GF-D8 (cell line): ENCODE measurements at regions not wholly inside any gene's neighbourhood (a gene's known extent, or its start where the extent isn't known, plus 50 kb on each side); places are given as distances from the start of the nearest gene placed in this dataset.

Experiments used
- DNase-seq: peaks from one replicate; lab custom pipeline; 2025; lab: John Stamatoyannopoulos, UW

DNA sequence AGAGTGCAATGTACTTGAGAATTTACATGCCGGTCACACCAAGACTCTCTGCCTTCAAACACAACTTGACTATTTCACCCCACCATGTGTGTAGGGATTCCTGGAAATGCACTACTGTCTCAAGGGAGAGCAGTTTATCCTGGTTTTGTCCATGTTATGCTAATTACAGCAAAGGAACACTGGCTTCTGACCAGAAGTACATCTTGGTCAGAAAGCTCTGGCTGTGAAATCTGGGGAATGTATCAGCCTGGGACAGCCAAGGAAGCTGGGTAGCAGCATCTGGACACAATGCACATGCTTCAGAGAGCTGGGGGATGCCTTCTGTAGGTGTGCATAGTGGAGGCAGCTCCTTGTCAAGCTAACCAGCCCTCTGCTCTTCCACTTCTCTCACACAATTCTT lies 1432.6 kb upstream of the TENM3 start:
- DNase-seq = no peak

DNA sequence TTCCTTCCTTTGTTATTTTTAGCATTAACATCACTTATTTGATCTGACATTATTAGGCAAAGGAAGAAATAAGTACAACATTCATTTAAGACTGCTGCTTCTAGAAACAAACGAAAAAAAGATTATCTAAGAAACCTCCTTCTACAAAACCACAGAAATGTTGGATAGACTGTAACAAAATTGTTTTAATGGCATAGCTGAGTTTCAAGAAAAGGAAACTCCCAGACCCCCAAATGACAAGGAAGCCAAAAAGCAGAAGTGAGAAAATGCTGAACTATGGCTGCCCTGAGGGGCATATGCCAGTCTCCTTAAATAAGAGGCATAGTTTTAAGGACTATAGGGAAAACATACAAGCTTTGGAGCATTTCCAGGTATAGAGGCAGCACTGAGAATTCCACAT lies 1431.6 kb upstream of the TENM3 start:
- DNase-seq = no peak

DNA sequence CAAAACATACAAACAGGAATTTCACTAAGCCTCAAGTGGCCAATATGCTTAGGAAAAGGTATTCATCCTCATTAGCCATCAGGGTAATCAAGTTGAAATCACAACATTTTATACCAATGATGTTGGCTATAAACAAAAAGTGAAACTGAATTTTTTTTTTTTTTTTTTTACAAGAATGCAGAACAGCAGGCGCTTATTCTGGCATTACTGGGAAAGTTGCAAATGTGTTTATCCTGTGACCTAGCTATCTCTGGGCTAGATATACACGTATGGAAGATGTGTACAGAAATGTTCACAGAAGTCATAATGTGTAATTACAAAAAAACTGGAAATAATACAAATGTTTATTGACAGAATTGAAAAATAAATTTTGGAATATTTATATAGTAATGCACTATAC lies 1430.4 kb upstream of the TENM3 start:
- no peak for DNase-seq

DNA sequence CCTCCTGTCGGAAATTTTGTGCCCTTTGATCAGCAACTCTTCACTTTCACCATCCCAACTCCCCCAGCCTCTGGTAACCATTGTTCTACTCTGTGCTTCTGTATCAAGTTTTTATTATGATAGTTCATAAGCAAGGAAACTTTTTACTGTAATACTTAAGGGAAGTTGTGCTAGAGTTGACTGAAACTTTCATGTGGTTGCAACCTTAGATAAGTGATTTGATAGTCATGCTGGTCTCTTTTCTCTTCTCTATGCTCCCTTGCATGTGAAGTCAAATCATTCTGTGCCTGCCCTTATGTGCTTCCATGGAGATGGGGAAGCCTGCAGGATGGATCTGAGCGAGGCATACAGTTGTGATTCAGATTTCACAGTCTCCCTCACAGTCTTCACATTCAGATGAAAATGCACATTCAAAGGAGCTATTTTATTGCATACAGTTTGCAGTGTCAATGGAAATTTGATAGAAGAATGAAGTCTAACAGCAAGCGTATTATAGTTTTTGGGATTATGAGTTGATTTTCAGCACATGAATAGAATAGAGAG lies 1428.3 kb upstream of the TENM3 start:
- no peak for DNase-seq

DNA sequence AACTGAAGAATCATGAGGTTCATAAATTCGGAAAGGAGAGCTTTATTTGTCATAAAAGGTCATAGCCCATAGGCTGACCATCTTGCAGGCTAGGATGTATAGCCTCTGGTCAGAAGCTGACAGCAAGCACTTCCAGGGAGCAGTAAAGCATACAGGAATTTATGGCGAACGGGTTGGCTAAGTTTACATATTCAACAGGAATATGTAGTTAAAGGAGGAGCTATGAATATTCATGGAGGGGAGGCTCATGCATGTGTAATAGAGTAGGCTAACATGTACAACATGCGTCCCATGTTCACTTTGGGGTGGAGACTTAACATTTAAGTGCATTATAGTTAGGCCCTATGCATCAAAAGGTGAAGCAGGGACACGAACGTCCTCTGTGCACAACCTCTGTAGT lies 1425.7 kb upstream of the TENM3 start:
- no peak for DNase-seq

DNA sequence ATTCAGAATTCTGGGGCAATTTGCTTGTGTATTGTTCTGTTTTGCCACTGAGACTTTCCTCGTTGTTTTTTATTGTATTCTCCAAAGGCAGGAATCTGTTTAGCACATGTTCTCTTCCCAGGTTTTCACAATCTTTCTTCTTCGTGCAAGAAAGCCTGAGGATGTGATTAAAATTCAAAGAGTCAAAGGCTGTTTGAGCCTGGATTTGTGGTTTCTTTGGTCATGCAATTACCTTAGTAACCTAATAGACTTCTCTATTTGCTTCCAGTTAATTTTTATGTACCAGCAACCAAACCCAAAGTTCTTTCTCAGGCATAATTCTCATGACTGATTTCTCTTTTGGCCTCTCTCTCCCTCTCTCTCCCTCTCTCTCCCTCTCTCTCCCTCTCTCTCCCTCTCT lies 1420.1 kb upstream of the TENM3 start:
- DNase-seq = no peak

DNA sequence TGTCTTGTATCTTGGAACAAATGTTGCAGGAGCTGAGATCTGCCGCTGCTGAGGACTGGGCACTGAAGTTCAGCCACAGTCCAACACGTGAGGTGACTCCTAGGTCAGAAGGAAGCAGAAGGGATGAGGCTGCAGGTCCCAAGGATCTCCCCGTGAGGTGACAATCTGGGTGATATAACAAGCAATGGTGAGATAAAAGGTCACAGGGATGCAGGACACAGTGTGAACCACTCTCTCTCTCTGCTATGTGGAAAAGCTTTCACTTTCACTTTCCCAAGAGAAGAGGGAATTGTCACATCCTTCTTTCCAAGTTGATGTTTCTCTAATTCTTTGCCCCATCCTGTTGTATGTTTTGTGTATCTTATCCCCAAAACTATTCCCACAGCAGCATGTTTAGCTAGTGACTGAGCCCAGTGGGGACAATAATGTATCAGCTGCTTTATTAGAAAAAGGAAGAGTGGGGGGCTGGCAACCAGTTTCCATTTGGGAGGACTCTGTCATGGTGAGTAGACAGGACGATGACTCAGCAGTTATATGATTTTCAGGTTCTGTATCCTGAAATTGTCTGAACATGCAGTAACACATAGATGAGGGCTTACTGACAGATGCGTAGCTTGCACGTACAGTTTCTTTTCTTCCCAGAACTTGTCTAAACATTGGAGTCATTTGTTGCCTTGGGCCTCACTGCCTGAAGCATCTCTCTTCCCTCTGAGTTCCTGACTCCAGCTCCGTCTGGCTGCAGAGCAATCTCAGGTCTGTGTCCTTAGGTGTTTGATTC lies 1415.8 kb upstream of the TENM3 start:
- no peak for DNase-seq

DNA sequence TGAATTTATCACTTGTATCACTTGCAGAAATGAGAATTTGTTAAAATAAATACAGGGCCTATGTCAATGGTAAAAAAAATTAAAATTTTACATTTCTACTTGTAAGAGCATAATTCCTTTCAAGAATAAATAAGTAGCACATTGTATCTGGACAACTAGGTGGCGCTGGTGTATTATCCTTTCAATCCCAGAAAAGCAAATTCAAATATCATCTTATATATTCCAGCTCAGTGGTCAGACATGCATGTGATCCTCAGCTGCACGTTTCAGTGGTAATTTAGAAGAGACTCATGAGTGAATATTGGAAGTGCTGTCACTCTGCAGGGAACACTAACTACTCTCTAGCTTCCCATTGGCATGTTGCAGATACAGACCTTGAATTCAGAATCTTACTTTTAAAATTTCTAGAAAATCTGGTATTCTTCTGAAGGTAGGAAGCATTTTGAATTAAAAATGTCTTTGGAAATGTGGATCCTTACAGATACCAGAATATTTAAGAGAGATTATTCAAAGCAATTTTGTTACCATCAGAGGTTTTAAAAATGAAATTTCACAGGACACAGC lies 1414.7 kb upstream of the TENM3 start:
- peak; percentile 5 for DNase-seq

DNA sequence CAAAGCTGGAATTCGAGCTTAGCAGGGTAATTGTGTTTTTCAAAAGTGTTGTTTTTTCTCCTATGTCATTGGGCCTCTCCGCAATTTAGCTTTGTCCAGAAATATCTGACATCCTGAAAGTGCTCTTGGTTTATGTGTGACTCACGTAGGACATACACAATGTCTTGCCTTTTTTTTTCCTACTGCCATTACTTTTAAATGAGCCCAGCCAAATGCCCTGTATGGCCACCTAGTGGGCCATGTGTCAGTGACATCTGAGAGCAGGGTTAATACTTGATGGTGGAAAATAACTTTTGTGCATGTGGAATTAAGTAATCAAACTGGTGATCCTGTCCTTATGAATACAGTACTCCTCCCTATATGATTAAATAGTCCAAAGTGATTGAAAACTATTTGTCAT lies 1411.1 kb upstream of the TENM3 start:
- no peak for DNase-seq

DNA sequence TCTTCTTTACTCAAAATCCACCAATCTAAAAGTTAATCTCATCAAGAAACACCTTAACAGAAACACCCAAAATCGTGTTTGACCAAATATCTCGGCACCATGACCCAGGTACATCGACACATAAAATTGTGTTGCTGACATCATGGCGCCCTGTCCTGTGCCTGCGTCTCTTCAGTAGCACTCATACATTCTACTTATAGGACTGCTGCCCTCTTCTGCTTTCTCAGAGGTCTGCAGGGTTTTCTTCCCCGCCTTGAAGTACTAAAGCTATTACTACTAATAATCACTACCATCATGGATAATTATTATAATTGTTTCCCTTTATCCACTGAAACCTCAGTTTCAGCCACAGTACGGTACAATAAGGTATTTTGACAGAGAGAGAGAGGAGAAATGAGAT lies 1403.1 kb upstream of the TENM3 start:
- no peak for DNase-seq

DNA sequence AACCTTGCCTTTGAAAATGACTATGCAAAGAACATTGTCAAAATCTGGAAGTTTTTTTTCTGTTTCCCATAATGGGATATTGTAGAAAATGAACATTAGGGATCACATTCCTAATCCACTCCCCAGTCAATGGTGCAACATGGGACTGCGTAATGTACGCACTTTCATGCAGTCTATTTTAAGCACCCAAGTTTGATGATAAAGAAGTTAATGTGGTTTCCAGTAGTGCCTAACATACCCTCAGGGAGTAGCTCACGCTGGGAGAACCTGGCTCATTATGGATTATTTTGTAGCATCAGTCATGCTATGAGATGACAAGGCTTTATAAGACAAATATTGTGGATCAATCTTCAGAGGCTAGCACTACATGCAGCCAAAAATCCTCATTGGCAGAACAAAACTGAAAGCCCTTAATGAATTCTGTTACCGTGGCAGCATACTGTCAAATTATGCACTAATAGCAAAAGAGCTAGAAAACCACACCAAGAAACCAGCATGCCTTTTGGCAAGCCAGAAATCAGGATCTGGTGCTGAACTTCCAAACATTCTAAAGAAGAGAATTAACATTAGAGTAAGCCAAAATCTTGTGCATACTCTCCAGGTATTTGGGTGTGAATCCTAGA lies 1392.8 kb upstream of the TENM3 start:
- no peak for DNase-seq

DNA sequence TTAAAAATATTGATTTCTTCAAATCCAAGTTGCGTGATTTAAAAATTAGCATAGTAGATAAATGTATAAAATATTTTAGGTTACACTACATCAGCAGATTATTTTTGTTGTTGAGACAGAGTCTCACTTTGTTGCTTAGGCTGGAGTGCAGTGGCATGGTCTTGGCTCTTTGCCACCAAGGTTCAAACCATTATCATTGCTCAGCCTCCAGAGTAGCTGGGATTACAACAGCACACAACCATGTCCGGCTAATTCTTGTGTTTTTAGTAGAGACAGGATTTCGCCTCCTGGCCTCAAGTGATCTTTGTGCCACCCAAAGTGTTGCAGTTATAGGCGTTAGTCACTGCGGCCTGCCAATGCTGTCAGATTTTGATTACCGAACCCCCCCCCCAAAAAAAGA lies 1390.5 kb upstream of the TENM3 start:
- DNase-seq = no peak

DNA sequence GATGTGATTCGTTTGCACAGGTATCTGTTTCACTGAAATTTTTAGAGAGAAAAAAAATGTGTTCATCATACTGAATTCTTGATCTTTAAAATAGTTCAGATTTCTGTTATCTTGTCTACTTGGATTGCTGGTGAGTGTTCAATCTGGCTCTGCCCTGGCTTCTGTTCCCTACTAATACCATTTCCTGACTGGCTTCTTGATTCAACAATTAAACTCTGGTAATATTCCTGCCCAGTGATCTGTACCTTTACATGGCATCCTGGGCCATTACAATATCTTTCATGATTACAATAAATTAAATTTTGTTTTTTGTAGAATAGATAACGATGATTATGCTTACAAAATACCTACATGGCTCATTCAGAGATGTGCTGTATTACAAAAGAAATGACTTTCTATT lies 1388.0 kb upstream of the TENM3 start:
- no peak for DNase-seq

DNA sequence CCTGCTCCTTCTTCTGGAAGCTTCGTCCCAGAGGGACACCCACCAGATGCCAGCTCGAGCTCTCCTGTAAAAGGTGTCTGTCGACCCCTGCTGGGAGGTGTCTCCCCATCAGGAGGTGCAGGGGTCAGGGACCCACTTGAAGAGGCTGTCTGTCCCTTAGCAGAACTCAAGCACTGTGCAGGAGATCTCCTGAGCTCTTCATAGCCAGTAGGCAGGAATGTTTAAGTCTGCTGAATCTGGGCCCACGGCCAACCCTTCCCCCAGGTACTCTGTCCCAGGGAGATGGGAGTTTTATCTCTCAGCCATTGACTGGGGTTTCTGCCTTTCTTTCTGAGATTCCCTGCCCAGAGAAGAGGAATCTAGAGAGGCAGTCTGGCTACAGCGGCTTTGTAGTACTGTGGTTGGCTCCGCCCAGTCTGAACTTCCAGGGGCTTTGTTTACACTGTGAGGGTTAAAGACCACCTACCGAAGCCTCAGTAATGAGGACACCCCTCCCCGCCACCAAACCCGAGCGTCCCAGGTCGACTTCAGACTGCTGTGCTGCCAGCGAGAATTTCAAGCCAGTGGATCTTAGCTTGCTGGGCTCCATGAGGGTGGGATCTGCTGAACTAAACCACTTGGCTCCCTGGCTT lies 1383.0 kb upstream of the TENM3 start:
- DNase-seq = no peak

DNA sequence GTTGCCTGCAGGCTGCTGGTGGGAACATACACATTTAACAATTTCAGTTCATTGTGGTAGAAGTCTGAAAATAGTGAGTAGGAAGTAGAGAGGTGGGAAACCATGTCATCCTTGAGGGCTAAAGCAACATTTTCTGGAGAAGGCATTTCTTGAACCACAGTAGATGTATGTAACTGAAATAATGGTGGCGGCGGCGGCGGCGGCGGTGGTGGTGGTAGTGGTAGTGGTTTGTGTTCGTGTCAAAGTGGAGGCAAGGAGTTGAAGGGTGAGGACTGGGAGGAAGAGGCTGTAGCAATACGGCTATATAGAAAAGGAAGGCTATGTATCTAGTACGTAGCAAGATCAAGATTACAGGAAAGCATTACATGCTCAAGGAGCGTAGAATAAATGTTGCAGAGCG lies 1381.6 kb upstream of the TENM3 start:
- DNase-seq = no peak

DNA sequence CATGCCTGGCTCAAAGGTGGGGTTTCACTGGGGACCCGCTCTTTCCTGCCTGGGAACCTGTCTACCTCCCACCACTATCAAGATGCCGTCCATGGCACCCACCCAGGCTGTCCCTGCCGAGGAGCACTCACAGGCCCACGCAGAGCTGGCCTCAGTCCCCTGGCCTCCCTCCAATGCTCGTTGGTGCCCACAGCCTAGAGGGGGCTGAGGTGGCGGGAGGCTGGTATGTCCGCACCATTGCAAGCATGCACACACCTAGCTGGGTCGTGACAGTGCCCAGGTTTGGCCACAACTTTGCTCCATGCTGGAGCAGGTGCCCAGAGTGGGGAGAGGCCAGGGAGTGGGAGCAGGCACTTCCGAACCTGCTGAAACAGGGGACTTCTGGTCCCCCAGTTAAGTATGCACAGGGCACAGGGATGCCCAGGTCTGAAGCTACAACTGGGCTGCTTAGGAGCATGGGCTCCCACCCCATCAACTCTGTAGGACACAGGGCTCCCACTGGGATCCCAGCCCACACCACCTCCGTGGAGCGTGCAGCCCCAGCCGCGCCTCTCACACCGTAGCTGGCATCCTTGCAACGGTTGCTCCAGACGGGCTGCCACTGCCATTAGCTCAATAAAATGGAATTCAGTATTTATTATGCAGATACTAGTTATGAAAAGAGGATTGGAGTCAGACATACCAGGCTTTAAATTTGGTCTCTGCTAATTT lies 1376.1 kb upstream of the TENM3 start:
- DNase-seq = no peak

DNA sequence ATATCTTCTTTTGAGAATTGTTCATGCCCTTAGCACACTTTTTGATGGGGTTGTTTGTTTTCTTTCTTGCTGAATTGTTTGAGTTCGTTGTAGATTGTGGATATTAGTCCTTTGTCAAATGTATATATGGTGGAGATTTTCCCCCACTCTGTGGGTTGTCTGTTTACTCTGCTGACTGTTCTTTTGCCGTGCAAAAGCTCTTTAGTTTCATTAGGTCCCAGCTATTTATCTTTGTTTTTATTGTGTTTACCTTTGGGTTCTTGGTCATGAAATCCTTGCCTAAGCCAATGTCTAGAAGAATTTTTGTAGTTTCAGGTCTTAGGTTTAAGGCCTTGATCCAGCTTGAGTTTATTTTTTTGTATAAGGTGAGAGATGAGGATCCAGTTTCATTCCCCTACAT lies 1372.6 kb upstream of the TENM3 start:
- DNase-seq = no peak

DNA sequence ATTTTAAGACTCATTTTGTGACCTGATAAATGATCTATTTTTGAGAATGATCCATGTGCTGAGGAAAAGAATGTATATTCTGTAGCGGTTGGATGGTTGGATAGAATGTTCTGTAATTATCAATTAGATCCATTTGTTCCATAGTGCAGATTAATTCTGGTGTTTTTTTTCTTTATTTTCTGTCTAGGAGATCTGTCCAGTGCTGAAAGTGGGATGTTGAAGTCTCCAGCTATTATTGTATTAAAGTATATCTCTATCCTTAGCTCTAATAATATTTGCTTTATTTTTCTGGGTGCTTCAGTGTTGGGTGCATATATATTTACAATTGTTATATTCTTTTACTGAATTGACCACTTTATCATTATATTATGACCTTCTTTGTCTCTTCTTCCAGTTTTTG lies 1344.9 kb upstream of the TENM3 start:
- DNase-seq = no peak

DNA sequence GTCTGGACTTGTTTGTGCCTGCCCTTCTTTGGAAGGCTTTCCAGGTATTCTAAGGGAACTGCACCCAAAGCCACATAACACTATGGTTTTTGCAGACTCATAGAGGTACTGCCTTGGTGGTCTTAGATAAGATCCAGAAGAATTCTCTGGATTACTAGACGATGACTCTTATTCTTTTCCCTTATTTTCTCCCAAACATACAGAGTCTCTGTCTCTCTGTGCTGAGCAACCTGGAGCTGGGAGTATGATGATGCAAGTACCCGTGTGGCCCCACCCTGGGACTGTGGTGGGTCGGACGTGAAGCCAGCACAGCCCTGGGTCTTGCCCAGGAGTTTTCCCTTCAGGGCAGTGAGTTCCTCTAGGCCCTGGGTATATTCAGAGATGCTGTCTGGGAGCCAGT lies 1342.4 kb upstream of the TENM3 start:
- DNase-seq = no peak

DNA sequence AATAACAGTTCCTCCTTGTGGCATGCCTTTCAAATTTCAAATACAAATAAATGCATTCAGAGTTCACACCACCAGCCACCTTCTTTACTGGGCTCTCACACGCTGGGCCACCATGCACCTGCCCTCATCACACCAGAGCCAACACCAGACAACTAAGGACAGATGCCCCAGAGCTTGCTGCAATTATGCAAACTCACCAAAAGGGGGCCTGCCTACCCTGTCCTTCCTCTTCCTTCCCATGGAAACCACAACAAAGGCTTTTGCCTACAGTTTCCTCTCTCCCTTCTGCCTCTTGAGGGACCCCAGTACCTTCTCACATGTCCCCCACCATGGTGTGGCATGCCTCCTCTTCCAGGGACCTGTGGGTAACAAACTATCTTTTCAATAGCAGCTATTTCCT lies 1333.9 kb upstream of the TENM3 start:
- DNase-seq = no peak

DNA sequence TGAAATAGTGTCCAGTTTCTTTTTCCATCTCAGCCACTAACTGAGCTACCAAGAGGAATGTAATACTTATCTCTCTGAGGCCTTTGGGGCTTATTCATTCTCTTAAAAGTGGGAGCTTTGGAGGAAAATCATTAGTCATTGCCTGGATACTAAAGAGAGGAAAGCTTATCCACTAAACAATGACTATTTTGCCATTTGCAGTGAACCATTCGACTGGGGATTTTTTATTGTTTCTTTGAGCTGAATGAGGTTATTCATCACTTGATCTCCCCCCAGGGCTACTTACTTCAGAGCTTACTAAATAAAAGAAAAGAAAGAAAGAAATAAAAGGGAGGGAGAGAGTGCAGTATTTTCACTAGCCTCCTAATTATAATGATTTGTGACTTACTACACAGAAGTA lies 1329.5 kb upstream of the TENM3 start:
- no peak for DNase-seq

DNA sequence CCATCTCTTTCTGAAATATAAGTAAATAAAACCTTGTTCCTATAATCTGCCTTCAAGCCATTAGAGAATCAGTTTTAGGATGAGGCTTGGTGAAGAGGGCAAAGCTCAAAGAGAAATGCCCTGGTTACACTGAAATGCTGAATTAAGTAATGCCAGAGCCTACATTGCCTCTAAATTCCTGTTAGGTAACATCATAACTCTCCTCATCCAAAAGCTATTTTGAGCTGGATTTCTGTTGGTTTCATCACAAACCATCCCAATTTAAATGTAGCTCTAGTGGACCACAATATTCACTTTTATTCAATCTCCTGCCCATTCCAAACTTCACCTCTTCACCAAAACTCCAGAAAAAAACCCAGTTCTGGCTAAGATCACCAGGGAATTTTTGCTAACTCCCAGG lies 1319.7 kb upstream of the TENM3 start:
- no peak for DNase-seq
